ENCODE measurements at regions not wholly inside any gene's neighbourhood (a gene's known extent, or its start where the extent isn't known, plus 50 kb on each side); places are given as distances from the start of the nearest gene placed in this dataset.

GRCh38 chr13:87358319-87358718 lies 312.9 kb upstream of the SLITRK5 start:
- Histone ChIP-seq H3K9ac (ENCODE audit: low read length) (no peak overlapping the region), H3K4me3 (ENCODE audit: low read length) (no peak overlapping the region), H3K9me3 (replicated peaks; ENCODE audit: insufficient read depth, low read length) (no peaks in the 10 kb centered on the region), H3K9me2 (replicated peaks; ENCODE audit: insufficient read depth, low read length) (no peaks in the 10 kb centered on the region), H3F3A (ENCODE audit: insufficient read depth, low read length) (no peaks in the 10 kb centered on the region), H3K27me3 (replicated peaks; ENCODE audit: insufficient read depth, low read length) (no peaks in the 10 kb centered on the region), H3K4me1 (ENCODE audit: low read length) (no peaks in the 10 kb centered on the region), H3K36me3 (replicated peaks; ENCODE audit: insufficient read depth, low read length) (no peaks in the 10 kb centered on the region), H4K20me1 (ENCODE audit: insufficient read depth, low read length) (no peaks in the 10 kb centered on the region), H2AFZ (ENCODE audit: low read length) (no peak overlapping the region), H3K4me2 (ENCODE audit: low read depth, low read length) (no peak overlapping the region), H3K79me2 (ENCODE audit: low read length) (no peaks in the 10 kb centered on the region), H3K27ac (ENCODE audit: low read length) (no peak overlapping the region)
- DNase-seq, result no peak
- TF ChIP-seq CTCF (IDR thresholded peaks at IDR 0.05; ENCODE audit: low read length) (no peak), EZH2 (optimal IDR thresholded peaks at IDR 0.05; ENCODE audit: low read depth, low read length) (no peak), EZH2phosphoT487 (IDR thresholded peaks at IDR 0.05; ENCODE audit: low read length) (no peak)

- Histone ChIP-seq H4K20me1 (ENCODE audit: insufficient read depth, low read length) (no peaks in the 10 kb centered on the region), H3K9ac (ENCODE audit: low read length) (no peak overlapping the region), H3K27me3 (replicated peaks; ENCODE audit: insufficient read depth, low read length) (no peaks in the 10 kb centered on the region), H2AFZ (ENCODE audit: low read length) (no peak overlapping the region), H3K4me3 (ENCODE audit: low read length) (no peak overlapping the region), H3K4me2 (ENCODE audit: low read depth, low read length) (no peak overlapping the region), H3K79me2 (ENCODE audit: low read length) (no peaks in the 10 kb centered on the region), H3F3A (ENCODE audit: insufficient read depth, low read length) (no peaks in the 10 kb centered on the region), H3K27ac (ENCODE audit: low read length) (no peak overlapping the region), H3K36me3 (replicated peaks; ENCODE audit: insufficient read depth, low read length) (no peaks in the 10 kb centered on the region), H3K9me3 (replicated peaks; ENCODE audit: insufficient read depth, low read length) (no peaks in the 10 kb centered on the region), H3K4me1 (ENCODE audit: low read length) (no peaks in the 10 kb centered on the region), H3K9me2 (replicated peaks; ENCODE audit: insufficient read depth, low read length) (no peaks in the 10 kb centered on the region)
- DNase-seq, result no peak
- TF ChIP-seq EZH2 (optimal IDR thresholded peaks at IDR 0.05; ENCODE audit: low read depth, low read length) (no peak), CTCF (IDR thresholded peaks at IDR 0.05; ENCODE audit: low read length) (no peak), EZH2phosphoT487 (IDR thresholded peaks at IDR 0.05; ENCODE audit: low read length) (no peak)
Measured at GRCh38 chr13:87361216-87361615, 310.0 kb upstream of the SLITRK5 start.

GRCh38 chr13:87368639-87369038 lies 302.5 kb upstream of the SLITRK5 start:
- H3K9ac ChIP-seq (ENCODE audit: low read length), result no peak overlapping the region
- no peaks in the 10 kb centered on the region for H3K9me2 ChIP-seq (replicated peaks; ENCODE audit: insufficient read depth, low read length)
- no peak overlapping the region for H3K4me2 ChIP-seq (ENCODE audit: low read depth, low read length)
- H3K79me2 ChIP-seq (ENCODE audit: low read length), result no peaks in the 10 kb centered on the region
- no peaks in the 10 kb centered on the region for H3K27me3 ChIP-seq (replicated peaks; ENCODE audit: insufficient read depth, low read length)
- no peak overlapping the region for H3K27ac ChIP-seq (ENCODE audit: low read length)
- H4K20me1 ChIP-seq (ENCODE audit: insufficient read depth, low read length), result no peaks in the 10 kb centered on the region
- TF ChIP-seq EZH2 (optimal IDR thresholded peaks at IDR 0.05; ENCODE audit: low read depth, low read length) (no peak), CTCF (IDR thresholded peaks at IDR 0.05; ENCODE audit: low read length) (no peak), EZH2phosphoT487 (IDR thresholded peaks at IDR 0.05; ENCODE audit: low read length) (no peak)
- no peaks in the 10 kb centered on the region for H3K9me3 ChIP-seq (replicated peaks; ENCODE audit: insufficient read depth, low read length)
- no peaks in the 10 kb centered on the region for H3K4me1 ChIP-seq (ENCODE audit: low read length)
- DNase-seq, result no peak
- H3F3A ChIP-seq (ENCODE audit: insufficient read depth, low read length), result no peaks in the 10 kb centered on the region
- H3K4me3 ChIP-seq (ENCODE audit: low read length), result no peak overlapping the region
- H3K36me3 ChIP-seq (replicated peaks; ENCODE audit: insufficient read depth, low read length), result no peaks in the 10 kb centered on the region
- no peak overlapping the region for H2AFZ ChIP-seq (ENCODE audit: low read length)

Measured in MM.1S (cell line).